H1 (cell line): ENCODE measurements at regions not wholly inside any gene's neighbourhood (a gene's known extent, or its start where the extent isn't known, plus 50 kb on each side); places are given as distances from the start of the nearest gene placed in this dataset.

ENCODE experiments used
- CTCF ChIA-PET: fragments of 300-600 bp; sonication (Branson Sonifier 250); formaldehyde crosslinking; loops from one replicate; lab custom pipeline; 2021; ENCODE audit not compliant: partially characterized antibody; lab: Charles Lee
- POLR2A ChIA-PET: fragments of 300-600 bp; sonication (Branson Sonifier 250); formaldehyde crosslinking; loops from one replicate; lab custom pipeline; 2021; ENCODE audit warnings: inconsistent platforms; ENCODE audit not compliant: partially characterized antibody; lab: Charles Lee
- DNase-seq, 2 experiments: peaks; one replicate each; pipeline versions ENCODE4 v3.0.0 to v3.0.0-alpha.2; 2010 to 2022; ENCODE audit warnings: low spot score in 2 of 2, low read depth in 1 of 2, mixed read lengths in 1 of 2
- FAIRE-seq: peaks from 2 replicates; lab custom pipeline; 2011; peaks lifted over from hg19 to GRCh38; lab: Jason Lieb, UNC
- H2AFZ ChIP-seq: 2 replicates; pipeline ENCODE4 v1.8.1; 2012; ENCODE audit warnings: low read length, inconsistent platforms
- H2AK5ac ChIP-seq: 2 replicates; pipeline ENCODE4 v1.6.1; 2013; ENCODE audit warnings: low read depth, low read length
- H2BK120ac ChIP-seq: replicated peaks from 2 replicates; pipeline ENCODE3; 2013; ENCODE audit warnings: low read depth, low read length, inconsistent platforms
- H2BK12ac ChIP-seq: 2 replicates; pipeline ENCODE4 v1.6.1; 2013; ENCODE audit warnings: low read depth, low read length
- H2BK15ac ChIP-seq: 2 replicates; pipeline ENCODE4 v1.6.1; 2013; ENCODE audit warnings: low read length
- H2BK20ac ChIP-seq: 2 replicates; pipeline ENCODE4 v1.6.1; 2013; ENCODE audit warnings: low read length
- H2BK5ac ChIP-seq: 2 replicates; pipeline ENCODE4 v1.6.1; 2013; ENCODE audit warnings: low read depth, low read length
- H3K14ac ChIP-seq: 2 replicates; pipeline ENCODE4 v1.6.1; 2013; ENCODE audit warnings: inconsistent platforms; ENCODE audit not compliant: insufficient read length
- H3K18ac ChIP-seq: 2 replicates; pipeline ENCODE4 v1.6.1; 2013; ENCODE audit warnings: low read length; ENCODE audit errors: extremely low read depth
- H3K23ac ChIP-seq: 2 replicates; pipeline ENCODE4 v1.6.1; 2013; ENCODE audit warnings: inconsistent platforms; ENCODE audit not compliant: insufficient read length
- H3K23me2 ChIP-seq: 2 replicates; pipeline ENCODE4 v1.6.1; 2013; ENCODE audit warnings: low read depth, low read length
- H3K27ac ChIP-seq: 2 replicates; pipeline ENCODE4 v1.6.1; 2011; ENCODE audit warnings: low read depth, low read length, inconsistent platforms
- H3K27me3 ChIP-seq, 4 experiments: replicated peaks in 1 of 4; 1 replicate in 1 of 4; 2 replicates in 3 of 4; pipeline versions ENCODE4 v1.6.1 to v1.8.1; 2011 to 2013; ENCODE audit warnings: low read length in 3 of 4, mild to moderate bottlenecking in 3 of 4, inconsistent platforms in 2 of 4, mixed read lengths in 2 of 4, moderate library complexity in 1 of 4; ENCODE audit not compliant: control insufficient read depth in 3 of 4, insufficient read depth in 3 of 4; ENCODE audit errors: extremely low read depth in 1 of 4
- H3K36me3 ChIP-seq, 4 experiments: 2 replicates each; pipeline versions ENCODE4 v1.6.1 to v1.8.1; 2011 to 2013; ENCODE audit warnings: mild to moderate bottlenecking in 4 of 4, low read length in 3 of 4, moderate library complexity in 2 of 4, control low read depth in 1 of 4, inconsistent platforms in 1 of 4; ENCODE audit not compliant: insufficient read depth in 4 of 4, control insufficient read depth in 2 of 4
- H3K4ac ChIP-seq: replicated peaks from 2 replicates; pipeline ENCODE3; 2013; ENCODE audit warnings: low read length, low read depth, mixed read lengths, inconsistent platforms; ENCODE audit not compliant: insufficient read length
- H3K4me1 ChIP-seq, 4 experiments: replicated peaks in 1 of 4; 1 replicate in 1 of 4; 2 replicates in 3 of 4; pipeline versions ENCODE4 v1.6.1 to v1.8.1; 2011 to 2013; ENCODE audit warnings: low read length in 3 of 4, inconsistent platforms in 2 of 4, mixed read lengths in 1 of 4; ENCODE audit not compliant: insufficient read depth in 4 of 4, control insufficient read depth in 3 of 4
- H3K4me2 ChIP-seq, 2 experiments: 2 replicates each; pipeline versions ENCODE4 v1.6.1 to v1.8.1; 2011 to 2013; ENCODE audit warnings: low read depth in 2 of 2, low read length in 2 of 2, control low read depth in 1 of 2, inconsistent platforms in 1 of 2, mild to moderate bottlenecking in 1 of 2; ENCODE audit not compliant: insufficient read depth in 1 of 2
- H3K4me3 ChIP-seq, 4 experiments: fragments of 200-600, 300-600 bp in 1 of 4; sonication (generic), shearing (Covaris generic), sonication (Bioruptor Twin) in 1 of 4; 2 replicates each; pipeline versions ENCODE4 v1.5.1 to v1.8.1; 2011 to 2016; ENCODE audit warnings: low read length in 4 of 4, low read depth in 3 of 4, control low read depth in 2 of 4, inconsistent platforms in 2 of 4, mild to moderate bottlenecking in 2 of 4, mixed read lengths in 1 of 4, moderate library complexity in 1 of 4; ENCODE audit not compliant: insufficient read depth in 2 of 4; ENCODE audit errors: extremely low read depth in 1 of 4
- H3K56ac ChIP-seq: replicated peaks from 2 replicates; pipeline ENCODE3; 2013; ENCODE audit warnings: low read depth, mild to moderate bottlenecking, mixed read lengths, low read length, inconsistent platforms; ENCODE audit not compliant: insufficient read length
- H3K79me1 ChIP-seq: 2 replicates; pipeline ENCODE4 v1.6.1; 2013; ENCODE audit warnings: low read depth, low read length, control low read depth
- H3K79me2 ChIP-seq, 2 experiments: 2 replicates each; pipeline versions ENCODE4 v1.6.1 to v1.8.1; 2012 to 2013; ENCODE audit warnings: low read length in 2 of 2, mild to moderate bottlenecking in 2 of 2, inconsistent platforms in 1 of 2; ENCODE audit not compliant: insufficient read depth in 2 of 2, control insufficient read depth in 1 of 2
- H3K9ac ChIP-seq, 4 experiments: replicated peaks in 1 of 4; 1 replicate in 1 of 4; 2 replicates in 3 of 4; pipeline versions ENCODE4 v1.6.1 to v1.8.1; 2011 to 2013; ENCODE audit warnings: low read depth in 3 of 4, low read length in 3 of 4, control low read depth in 2 of 4, mild to moderate bottlenecking in 2 of 4, moderate library complexity in 2 of 4, inconsistent platforms in 1 of 4; ENCODE audit errors: extremely low read depth in 1 of 4
- H3K9me3 ChIP-seq, 2 experiments: 2 replicates each; pipeline versions ENCODE4 v1.6.1 to v1.8.1; 2012 to 2013; ENCODE audit warnings: mild to moderate bottlenecking in 2 of 2, moderate library complexity in 2 of 2, control low read depth in 1 of 2, inconsistent platforms in 1 of 2, low read depth in 1 of 2, low read length in 1 of 2, mixed read lengths in 1 of 2; ENCODE audit not compliant: insufficient read depth in 2 of 2
- H4K20me1 ChIP-seq, 2 experiments: replicated peaks in 1 of 2; 2 replicates each; pipeline versions ENCODE3 to v1.8.1; 2011 to 2013; ENCODE audit warnings: inconsistent platforms in 2 of 2, low read length in 2 of 2, mild to moderate bottlenecking in 1 of 2; ENCODE audit not compliant: insufficient read depth in 2 of 2, control insufficient read depth in 1 of 2
- H4K5ac ChIP-seq: 2 replicates; pipeline ENCODE4 v1.6.1; 2013; ENCODE audit warnings: low read length, low read depth, mixed read lengths, inconsistent platforms; ENCODE audit not compliant: insufficient read length
- H4K8ac ChIP-seq: 2 replicates; pipeline ENCODE4 v1.8.0; 2013; ENCODE audit warnings: mild to moderate bottlenecking, moderate library complexity, low read length, inconsistent platforms; ENCODE audit not compliant: insufficient read depth; ENCODE audit errors: extremely low read depth
- H4K91ac ChIP-seq: replicated peaks from 2 replicates; pipeline ENCODE3; 2013; ENCODE audit warnings: low read length, mixed read lengths, inconsistent platforms; ENCODE audit not compliant: insufficient read length
- BACH1 ChIP-seq: IDR thresholded peaks from 2 replicates; pipeline ENCODE4 v1.6.1; 2012; ENCODE audit warnings: low read length, improper control_type of control experiment
- BCL11A ChIP-seq, 2 experiments: IDR thresholded peaks; one replicate each; pipeline ENCODE4 v1.6.1; 2011; ENCODE audit warnings: low read depth in 2 of 2, low read length in 2 of 2, mild to moderate bottlenecking in 2 of 2
- CREB1 ChIP-seq: IDR thresholded peaks from 2 replicates; pipeline ENCODE4 v1.6.1; 2012; ENCODE audit warnings: inconsistent platforms
- GABPA ChIP-seq: IDR thresholded peaks from 2 replicates; pipeline ENCODE4 v1.6.1; 2011; ENCODE audit warnings: mild to moderate bottlenecking, low read length, moderate library complexity, borderline replicate concordance; ENCODE audit not compliant: insufficient read depth
- HDAC6 ChIP-seq: IDR thresholded peaks from one replicate; pipeline ENCODE4 v1.7.1; 2012; ENCODE audit warnings: low read depth, mild to moderate bottlenecking, inconsistent platforms, low read length, moderate library complexity
- KDM1A ChIP-seq: fragments of 200-600, 300-600 bp; sonication (generic); IDR thresholded peaks from 2 replicates; pipeline ENCODE4 v1.7.1; 2016; ENCODE audit warnings: mild to moderate bottlenecking, low read length, borderline replicate concordance
- NRF1 ChIP-seq: IDR thresholded peaks from 2 replicates; pipeline ENCODE4 v1.6.1; 2011; ENCODE audit warnings: mild to moderate bottlenecking, low read depth, low read length, improper control_type of control experiment
- PHF8 ChIP-seq: fragments of 200-600 bp; sonication (generic); conservative IDR thresholded peaks from 2 replicates; pipeline ENCODE4 v1.7.1; 2012; ENCODE audit warnings: low read depth, mild to moderate bottlenecking, inconsistent platforms, low read length, moderate library complexity
- SP2 ChIP-seq: IDR thresholded peaks from 2 replicates; pipeline ENCODE4 v1.6.1; 2012; ENCODE audit warnings: mild to moderate bottlenecking, low read length, inconsistent platforms
- SP4 ChIP-seq: IDR thresholded peaks from 2 replicates; pipeline ENCODE4 v1.6.1; 2012; ENCODE audit warnings: low read length, inconsistent platforms
- TAF1 ChIP-seq: IDR thresholded peaks from 2 replicates; pipeline ENCODE4 v1.6.1; 2011; ENCODE audit warnings: mild to moderate bottlenecking, low read depth, low read length
- TEAD4 ChIP-seq: IDR thresholded peaks from 2 replicates; pipeline ENCODE4 v1.6.1; 2012; ENCODE audit warnings: low read depth, low read length, inconsistent platforms, mixed read lengths
- YY1 ChIP-seq: IDR thresholded peaks from 2 replicates; pipeline ENCODE4 v1.6.1; 2011; ENCODE audit warnings: low read depth, mild to moderate bottlenecking, low read length
- WGBS, 2 experiments: shearing (Covaris generic) in 1 of 2; methylation state at CpG; one replicate each; pipeline versions ENCODE4 v1.1.6 to v1.1.7; 2013 to 2015; ENCODE audit warnings: low lambda C conversion rate in 2 of 2, mixed read lengths in 2 of 2, inconsistent platforms in 1 of 2, low coverage in 1 of 2, missing lambda C conversion rate in 1 of 2; ENCODE audit not compliant: insufficient replicate concordance in 2 of 2, insufficient coverage in 1 of 2, insufficient read length in 1 of 2; ENCODE audit errors: extremely low coverage in 1 of 2, missing lambda C conversion rate in 1 of 2; 5-methylcytosine and 5-hydroxymethylcytosine counted together

DNA sequence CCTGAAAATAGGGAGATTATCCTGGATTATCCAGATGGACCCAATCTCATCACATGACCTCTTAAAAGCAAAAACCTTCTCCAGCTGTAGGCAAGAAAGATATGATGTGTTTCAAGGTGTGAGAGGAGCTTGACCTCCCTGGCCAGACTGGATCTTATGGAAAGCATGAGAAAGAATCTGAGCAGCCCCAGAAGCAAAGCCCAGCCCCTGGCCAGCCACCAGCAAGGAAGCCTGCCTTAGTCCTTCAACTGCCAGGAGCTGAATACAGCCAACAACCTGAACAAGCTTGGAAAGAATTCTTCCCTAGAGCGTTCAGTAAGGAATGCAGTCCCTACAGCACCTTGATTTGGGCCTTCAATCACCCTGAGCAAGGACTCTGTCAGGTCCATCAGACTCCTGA is 375.0 kb upstream of the CHRM3 start:
- no peak overlapping the region for H3K9ac ChIP-seq
- H3K23ac ChIP-seq, result no peak overlapping the region
- H2BK15ac ChIP-seq, result no peak overlapping the region
- H4K5ac ChIP-seq, result no peak overlapping the region
- TF ChIP-seq YY1 (no peak), NRF1 (no peak), TEAD4 (no peak), TAF1 (no peak), PHF8 (no peak), SP2 (no peak), KDM1A (no peak), HDAC6 (no peak), GABPA (no peak), BACH1 (no peak), SP4 (no peak), BCL11A (IDR thresholded peaks at IDR 0.05; ENCODE audit: low read depth in 2 of 2, low read length in 2 of 2) (no peak), CREB1 (no peak)
- TF ChIP-seq, all 59 proteins: peak for 0
- Histone ChIP-seq H2BK5ac (no peak overlapping the region), H4K20me1 (no peaks in the 10 kb centered on the region), H2BK120ac (no peak overlapping the region), H2BK12ac (no peak overlapping the region), H3K79me1 (no peaks in the 10 kb centered on the region), H3K27ac (no peak overlapping the region), H4K8ac (peak overlapping the region; percentile 28; the same call in 1 of the 2 replicates), H3K14ac (no peak overlapping the region), H3K23me2 (no peaks in the 10 kb centered on the region), H3K4me1 (no peaks in the 10 kb centered on the region), H3K4me3 (no peak overlapping the region), H3K4ac (no peak overlapping the region), H2BK20ac (no peak overlapping the region), H3K56ac (no peak overlapping the region), H3K79me2 (no peaks in the 10 kb centered on the region), H2AK5ac (no peak overlapping the region), H3K4me2 (no peak overlapping the region), H3K18ac (no peak overlapping the region), H3K9me3 (no peaks in the 10 kb centered on the region), H4K91ac (no peak overlapping the region), H3K36me3 (no peaks in the 10 kb centered on the region), H3K27me3 (no peaks in the 10 kb centered on the region), H2AFZ (0 out of 2 replicates have a peak overlapping the region, but pooled peaks have one; percentile 3)
- WGBS, 2 experiments, result 81% methylated on average over 1 of the region's 1 CpG; no CpG with 5 or more reads in 1 of the 2 experiments
- POLR2A ChIA-PET, result no interaction called here
- DNase-seq (no peak), FAIRE-seq (no peak)
- CTCF ChIA-PET, result no interaction called here
